Nucleus accumbens (tissue), 56 donors: ENCODE measurements at regions not wholly inside any gene's neighbourhood (a gene's known extent, or its start where the extent isn't known, plus 50 kb on each side); places are given as distances from the start of the nearest gene placed in this dataset.
"Not testable (repeated sequence)": the region's sequence is repeated elsewhere in the genome, so short reads cannot be mapped to it uniquely, and the experiment has no call there.

Experiments used
- DNase-seq, 56 donors: peaks; one replicate each; lab custom pipeline; 2025; lab: John Stamatoyannopoulos, UW

DNA sequence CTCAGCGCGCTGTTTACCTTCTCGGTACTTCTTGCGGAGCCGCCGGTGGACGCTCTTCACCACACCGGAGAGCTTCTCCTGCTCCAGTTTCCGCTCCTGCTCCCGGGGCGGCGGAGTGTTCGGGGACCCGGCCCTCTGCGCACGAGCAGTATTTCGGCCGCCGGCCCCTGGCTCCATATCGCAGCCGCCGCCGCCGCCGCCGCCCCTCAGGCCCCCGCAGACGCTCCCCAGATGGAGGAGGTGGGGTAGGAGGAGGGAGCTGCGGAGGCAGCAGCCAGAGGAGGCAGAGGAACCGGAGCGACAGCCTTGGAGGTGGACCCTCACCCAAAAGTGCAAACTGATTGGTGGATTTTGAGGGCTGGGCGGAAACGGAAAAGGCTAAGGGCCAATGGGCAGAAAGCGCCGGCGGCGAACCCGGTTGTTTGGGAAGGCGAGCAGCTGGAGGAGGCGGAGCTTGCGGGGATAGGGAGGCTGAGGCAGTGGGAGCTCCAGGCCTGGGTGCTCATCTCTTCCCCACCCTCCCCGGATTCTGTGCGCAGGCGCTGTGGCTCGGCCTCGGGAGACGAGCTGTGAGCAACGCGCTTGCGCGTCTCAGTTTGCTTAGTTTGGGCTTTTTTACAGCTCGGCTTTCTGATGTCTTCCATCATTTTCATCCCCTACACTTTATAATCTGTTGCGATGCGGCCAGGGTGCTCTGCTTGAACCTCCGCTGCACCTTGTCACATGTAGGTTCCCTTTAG lies 146.9 kb downstream of the GPR85 start:
- DNase-seq, result peak; percentile 91 to 100 (median 99)

DNA sequence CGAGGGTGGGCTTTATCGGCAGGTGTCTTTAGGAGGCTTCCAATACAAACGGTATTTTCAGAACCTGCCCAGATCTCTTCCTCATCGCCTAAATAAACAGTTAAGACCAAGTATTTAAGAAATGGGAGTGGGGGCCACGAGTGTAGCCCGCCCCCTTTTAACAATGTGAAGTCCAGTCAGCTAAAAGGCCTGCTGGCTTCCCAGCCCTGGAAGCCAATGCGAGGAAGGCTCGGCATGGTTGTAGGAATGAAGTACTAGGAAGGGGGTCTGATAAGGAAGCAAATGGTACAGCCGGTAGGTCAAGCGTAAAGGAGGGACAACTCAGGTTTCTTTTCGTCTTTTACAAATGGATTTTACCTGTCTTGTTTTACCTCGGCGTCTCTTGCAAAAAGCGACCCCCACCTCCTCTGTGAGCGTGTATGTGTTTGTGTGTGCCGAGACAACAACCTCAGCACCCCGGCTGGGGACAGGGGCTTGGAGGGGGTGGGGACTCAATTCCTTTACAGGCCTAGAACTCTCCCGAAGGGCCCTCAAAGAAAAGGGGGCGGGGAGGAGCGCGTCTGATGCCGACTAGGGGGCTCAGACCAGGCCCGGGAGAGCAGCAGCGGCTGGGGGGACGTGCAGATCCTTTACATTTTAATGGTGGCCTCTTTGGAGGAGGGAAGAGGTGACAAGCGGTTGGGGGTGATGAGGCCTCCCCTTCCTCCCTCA lies 147.6 kb downstream of the GPR85 start:
- peak in 37 of 56 donors; percentile 6 to 73 (median 45) for DNase-seq

DNA sequence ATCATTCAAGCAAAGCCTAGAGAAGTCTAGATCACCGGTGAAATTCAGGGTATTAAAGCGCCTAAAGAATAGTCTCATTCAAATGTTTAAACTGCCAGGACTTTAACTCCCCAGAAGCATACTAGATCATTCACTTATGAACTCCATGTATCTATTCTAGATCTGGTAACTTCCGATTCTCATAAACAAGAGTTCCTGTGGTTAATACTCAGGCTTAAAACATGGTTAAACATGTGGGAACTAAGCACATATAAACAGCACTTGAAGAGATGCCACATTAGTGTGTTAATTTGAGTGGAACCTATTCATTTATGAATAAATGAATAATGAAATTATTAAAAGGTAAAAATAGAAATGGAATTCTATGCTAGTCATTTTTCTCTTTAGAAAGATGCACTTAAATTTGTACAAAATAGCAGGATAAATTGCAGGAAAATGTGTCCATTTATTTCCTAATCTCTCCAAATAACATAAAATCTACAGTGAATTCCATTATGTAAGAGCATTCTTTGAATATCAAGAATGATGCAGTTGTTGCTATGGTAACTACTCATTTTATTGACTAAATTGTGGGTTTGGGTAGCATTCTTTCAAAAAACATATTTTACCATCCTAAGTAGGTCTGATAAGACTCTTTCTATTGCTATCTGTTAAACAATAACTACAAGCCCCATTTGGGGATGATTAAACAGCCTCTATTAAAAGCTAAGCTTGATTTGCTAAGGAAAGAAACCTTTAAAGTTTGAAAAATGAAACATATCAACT lies 147.6 kb upstream of the TMEM168 start:
- DNase-seq, result no peak

DNA sequence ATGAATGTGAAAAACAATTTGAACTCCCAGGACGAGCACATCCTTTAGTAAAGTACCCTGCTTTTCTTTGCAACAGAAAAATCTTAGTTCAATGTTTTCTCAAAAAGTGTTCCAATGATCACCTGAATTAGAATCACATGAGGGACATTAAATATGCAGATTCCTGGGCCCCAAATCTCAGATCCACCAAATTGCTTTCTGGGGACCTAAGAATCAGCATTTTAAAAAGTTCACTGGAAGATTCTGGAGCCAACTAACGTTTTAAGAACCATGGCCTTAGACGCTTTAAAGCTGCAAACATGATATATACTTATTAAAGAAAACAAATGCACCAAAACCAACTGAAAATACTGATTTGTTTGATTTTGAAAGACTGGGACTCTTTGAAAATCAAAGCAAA lies 143.4 kb upstream of the TMEM168 start:
- no peak for DNase-seq

DNA sequence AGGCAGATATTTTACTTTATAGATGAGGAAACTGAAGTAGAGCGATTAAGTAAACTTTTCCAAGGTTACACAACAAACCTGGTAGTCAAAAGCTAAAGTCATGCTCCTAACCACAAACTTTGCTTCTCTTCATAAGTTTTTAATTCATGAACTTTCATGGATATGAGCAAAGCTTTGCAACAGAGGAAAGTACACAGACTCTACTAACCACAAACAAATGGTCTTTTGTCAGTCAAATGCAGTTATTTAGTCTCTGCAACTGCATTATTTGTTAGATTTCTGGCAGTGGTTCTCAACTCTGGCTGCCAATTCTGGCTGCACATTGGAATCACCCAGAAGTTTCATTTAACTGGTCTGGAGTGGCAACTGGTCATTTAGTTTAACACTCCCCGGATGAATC lies 140.6 kb upstream of the TMEM168 start:
- DNase-seq, result peak in 29 of 56 donors; percentile 0 to 57 (median 9)

- DNase-seq, result no peak
These were observed 139.2 kb upstream of the TMEM168 start for GRCh38 chr7:112929421-112929820.

DNA sequence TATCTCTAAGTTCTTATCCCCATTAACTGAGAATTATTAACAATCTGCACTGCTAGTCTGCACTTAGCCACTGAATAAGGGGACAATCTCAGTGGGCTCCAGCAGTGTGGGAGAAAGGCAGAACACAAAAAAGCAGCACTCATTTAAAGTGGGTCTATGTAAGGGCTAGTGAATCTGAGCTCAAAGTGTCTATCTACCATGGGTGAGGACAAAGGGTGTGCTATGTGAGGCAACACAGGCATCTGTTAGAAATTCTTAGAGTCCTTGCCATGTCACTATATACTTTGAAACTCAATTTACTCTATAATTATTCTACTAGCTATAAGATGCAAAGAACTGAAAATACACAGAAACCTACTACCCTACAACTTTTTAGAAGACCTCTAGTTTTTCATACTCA lies 135.8 kb upstream of the TMEM168 start:
- DNase-seq, result no peak

GRCh38 chr7:112922546-112922945 lies 132.4 kb upstream of the TMEM168 start:
- DNase-seq, result not testable (repeated sequence)

DNA sequence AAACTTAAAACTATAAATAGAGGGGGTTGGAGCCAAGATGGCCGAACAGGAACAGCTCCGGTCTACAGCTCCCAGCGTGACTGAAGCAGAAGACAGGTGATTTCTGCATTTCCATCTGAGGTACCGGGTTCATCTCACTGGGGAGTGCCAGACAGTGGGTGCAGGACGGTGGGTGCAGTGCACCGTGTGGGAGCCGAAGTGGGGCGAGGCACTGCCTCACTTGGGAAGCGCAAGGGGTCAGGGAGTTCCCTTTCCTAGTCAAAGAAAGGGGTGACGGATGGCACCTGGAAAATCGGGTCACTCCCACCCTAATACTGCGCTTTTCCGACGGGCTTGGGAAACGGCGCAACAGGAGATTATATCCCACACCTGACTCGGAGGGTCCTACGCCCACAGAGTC lies 126.2 kb upstream of the TMEM168 start:
- DNase-seq, result not testable (repeated sequence)

- no peak for DNase-seq
These were observed 117.9 kb upstream of the TMEM168 start for GRCh38 chr7:112908086-112908485.

GRCh38 chr7:112907658-112908057 lies 117.5 kb upstream of the TMEM168 start:
- DNase-seq, result no peak

DNA sequence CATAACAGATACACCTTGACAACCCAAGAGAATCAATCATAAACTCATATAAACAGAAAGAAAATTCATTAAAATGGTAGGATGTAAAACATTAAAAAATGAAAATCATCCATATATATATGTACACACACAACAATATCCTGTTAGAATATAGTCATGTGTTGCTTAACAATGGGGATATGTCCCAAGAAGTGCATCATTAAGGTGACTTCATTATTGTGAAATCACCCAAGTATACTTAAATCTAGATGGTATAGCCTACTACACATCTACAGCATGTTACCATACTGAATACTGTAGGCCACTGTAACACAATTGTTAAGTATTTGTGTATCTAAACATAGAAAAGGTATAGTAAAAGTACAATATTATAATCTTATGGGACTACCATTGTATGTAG lies 115.8 kb upstream of the TMEM168 start:
- no peak for DNase-seq

DNA sequence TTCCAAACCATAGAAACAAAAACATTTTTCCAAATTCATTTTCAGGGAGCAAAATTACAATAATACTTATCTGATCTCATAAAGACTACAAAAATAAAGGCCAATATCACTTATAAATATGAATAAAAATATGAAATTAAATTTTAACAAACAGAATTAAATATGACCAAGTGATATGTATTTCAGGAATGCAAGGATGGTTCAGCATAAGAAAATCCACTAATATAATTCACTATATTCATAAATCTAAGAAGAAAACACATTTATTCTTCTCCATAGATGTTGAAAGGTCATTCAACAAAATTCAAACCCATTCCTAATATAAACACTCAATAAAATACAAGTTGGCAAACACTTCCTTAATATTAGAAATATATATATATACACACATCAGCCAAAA lies 115.2 kb upstream of the TMEM168 start:
- no peak for DNase-seq

DNA sequence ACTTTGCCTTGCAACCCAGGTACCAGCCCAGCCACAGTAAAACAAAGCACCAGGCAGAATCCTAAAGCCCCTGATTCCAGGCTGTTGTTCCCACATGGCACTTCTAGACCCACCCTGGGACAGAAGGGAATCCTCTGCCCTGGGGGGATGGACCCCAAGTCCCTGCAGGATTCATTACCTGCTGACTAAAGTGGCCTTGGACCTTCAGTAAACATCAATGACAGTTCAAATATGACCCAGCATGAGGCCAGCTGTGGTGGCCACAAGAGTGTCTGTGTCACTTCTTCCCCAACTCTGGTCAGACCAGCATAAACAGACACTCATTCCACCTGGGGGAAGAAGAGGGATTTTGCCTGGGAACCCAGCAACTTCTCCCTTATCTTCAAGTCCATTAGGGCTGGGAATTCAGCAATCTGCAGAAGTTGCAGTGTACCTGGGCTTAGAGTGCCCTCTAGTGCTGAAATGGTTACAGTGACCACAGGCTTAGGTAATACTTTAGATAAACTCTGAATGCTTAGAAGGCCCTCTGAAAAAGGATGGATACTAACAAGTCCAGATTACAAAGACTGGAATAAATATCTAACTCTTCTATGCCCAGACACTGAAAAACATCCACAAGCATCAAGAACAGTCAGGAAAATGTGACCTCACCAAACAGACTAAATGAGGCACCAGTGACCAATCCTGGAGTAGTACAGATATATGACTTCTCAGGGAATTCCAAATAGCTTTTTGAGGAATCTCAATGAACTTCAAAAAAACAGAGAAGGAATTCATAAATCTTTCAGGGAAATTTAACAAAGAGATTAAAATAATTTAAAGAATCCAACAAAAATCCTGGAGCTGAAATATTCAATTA lies 108.5 kb upstream of the TMEM168 start:
- DNase-seq, result peak in 4 of 56 donors; percentile 2 to 24 (median 4)

DNA sequence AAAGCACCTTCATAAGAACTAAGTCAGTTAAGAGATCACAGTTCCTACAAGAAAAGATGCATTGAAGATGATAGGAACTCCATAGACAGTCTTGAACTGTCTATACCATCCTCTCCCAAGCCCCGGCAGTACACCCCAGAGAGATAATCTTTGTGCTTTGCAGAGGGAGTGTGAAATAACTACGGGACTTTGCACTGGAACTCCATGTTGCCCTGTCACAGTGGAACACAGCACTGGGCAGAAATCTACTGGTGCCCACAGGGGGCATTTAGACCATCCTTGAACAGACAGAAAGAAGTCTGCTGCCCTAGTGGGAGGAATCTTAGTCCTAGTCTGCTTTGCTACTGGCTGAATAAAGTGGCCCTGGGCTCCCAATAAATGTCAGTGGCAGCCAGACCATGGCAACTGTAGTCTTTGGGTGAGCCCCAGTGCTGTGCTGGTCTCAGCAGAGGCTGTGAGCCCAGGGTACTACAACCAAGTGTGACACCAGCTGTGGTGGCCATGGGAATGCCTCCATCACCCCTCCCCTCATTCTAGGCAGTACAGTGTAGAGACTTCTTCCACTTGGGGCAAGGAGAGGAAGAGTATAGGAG lies 107.7 kb upstream of the TMEM168 start:
- no peak for DNase-seq

DNA sequence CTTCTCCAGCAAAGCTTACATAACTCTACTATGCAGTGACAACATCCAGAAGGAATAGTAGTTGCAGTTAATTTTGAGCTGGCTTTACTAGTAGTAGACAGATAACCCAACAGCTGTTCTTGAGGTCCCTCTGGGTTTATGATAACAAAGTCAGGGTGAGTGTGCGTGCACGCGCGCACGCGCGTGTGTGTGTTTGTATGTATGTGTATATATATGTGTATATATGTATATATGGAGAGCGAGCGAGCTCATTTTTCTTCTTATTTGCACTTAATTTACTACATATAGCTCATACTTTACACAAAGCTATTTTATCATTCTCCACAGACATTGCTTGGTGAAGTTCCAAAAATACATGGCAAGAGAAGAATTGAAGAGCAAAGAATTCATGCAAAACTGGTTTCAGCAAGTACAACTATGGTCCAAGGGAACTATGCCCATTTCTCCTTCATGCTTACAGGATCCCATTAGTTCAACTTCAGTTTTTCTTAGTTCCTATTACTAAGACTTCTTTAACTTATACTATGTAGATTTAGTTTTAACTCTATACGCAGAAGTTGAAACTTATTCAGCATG lies 105.9 kb upstream of the TMEM168 start:
- DNase-seq, result no peak

DNA sequence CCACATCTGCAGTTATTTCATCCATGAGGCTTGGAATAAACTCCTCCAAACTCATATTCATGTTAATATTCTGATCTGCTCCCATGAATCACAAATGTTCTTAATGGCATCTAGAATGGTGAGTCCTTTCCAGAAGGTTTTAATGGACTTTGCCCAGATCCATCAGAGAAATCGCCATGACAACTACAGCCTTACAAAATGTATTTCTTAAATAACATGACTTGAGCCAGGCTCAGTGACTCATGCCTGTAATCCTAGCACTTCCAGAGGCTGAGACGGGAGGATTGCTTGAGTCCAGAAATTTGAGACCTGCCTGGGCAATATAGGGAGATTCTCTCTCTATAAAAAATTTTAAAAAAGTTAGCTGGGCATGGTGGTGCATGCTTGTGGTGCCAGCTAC lies 102.1 kb upstream of the TMEM168 start:
- no peak for DNase-seq

DNA sequence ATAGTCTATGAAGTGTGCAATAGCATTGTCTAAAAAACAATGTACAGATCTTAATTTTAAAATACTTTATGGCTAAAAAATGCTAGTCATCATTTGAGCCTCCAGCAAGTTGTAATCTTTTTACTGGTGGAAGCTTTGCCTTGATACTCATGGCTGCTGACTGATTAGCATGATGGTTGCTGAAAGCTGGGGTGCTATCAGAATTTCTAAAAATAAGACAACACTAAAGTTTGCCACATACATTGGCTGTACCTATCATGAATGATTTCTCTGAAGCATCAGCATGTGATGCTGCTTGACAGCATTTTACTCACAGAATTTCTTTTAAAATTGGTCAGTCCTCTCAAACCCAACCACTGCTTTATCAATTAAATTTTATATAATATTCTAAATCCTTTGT lies 101.5 kb upstream of the TMEM168 start:
- no peak for DNase-seq

GRCh38 chr7:112889834-112890438 lies 99.7 kb upstream of the TMEM168 start:
- no peak for DNase-seq
